HCT116 (cell line): ENCODE measurements at regions not wholly inside any gene's neighbourhood (a gene's known extent, or its start where the extent isn't known, plus 50 kb on each side); places are given as distances from the start of the nearest gene placed in this dataset.

Experiments used
- CTCF ChIP-seq, 3 experiments: fragments of 200-600 bp in 1 of 3; sonication (generic) in 1 of 3; IDR thresholded peaks in 2 of 3; conservative IDR thresholded peaks in 1 of 3; 2 replicates each; pipeline ENCODE4 v1.5.1; 2012 to 2017; ENCODE audit warnings: low read depth in 2 of 3, low read length in 2 of 3, antibody characterized with exemption in 1 of 3, borderline replicate concordance in 1 of 3, control low read depth in 1 of 3, mild to moderate bottlenecking in 1 of 3, mixed read lengths in 1 of 3, mixed run types in 1 of 3, moderate library complexity in 1 of 3; ENCODE audit not compliant: insufficient read depth in 1 of 3
- EGR1 ChIP-seq: IDR thresholded peaks from 2 replicates; pipeline ENCODE4 v1.6.1; 2012; ENCODE audit warnings: low read depth
- ELF1 ChIP-seq: IDR thresholded peaks from 2 replicates; pipeline ENCODE4 v1.6.1; 2012; ENCODE audit warnings: low read depth, borderline replicate concordance
- EZH2 ChIP-seq: fragments of 200-600 bp; sonication (generic); IDR thresholded peaks from 2 replicates; pipeline ENCODE4 v1.6.1; 2017; ENCODE audit warnings: antibody characterized with exemption, mixed run types
- JUND ChIP-seq: IDR thresholded peaks from 2 replicates; pipeline ENCODE4 v1.6.1; 2012
- POLR2A ChIP-seq: IDR thresholded peaks from 2 replicates; pipeline ENCODE4 v1.7.0; 2011; ENCODE audit warnings: borderline replicate concordance; ENCODE audit not compliant: insufficient read depth, insufficient read length; ENCODE audit errors: extremely low read depth
- POLR2AphosphoS5 ChIP-seq: IDR thresholded peaks from 2 replicates; pipeline ENCODE4 v1.6.1; 2011; ENCODE audit warnings: mild to moderate bottlenecking, low read depth, low read length, moderate library complexity
- TF ChIP-seq, protein P1 (sequence below): IDR thresholded peaks from 2 replicates; pipeline ENCODE4 v1.6.1; 2012; ENCODE audit warnings: low read depth
- TF ChIP-seq, protein P2 (sequence below): IDR thresholded peaks from 2 replicates; pipeline ENCODE4 v1.6.1; 2012

GRCh38 chr5:86129009-86129408 is 488.7 kb upstream of the COX7C start:
- TF ChIP-seq, protein P1, sequence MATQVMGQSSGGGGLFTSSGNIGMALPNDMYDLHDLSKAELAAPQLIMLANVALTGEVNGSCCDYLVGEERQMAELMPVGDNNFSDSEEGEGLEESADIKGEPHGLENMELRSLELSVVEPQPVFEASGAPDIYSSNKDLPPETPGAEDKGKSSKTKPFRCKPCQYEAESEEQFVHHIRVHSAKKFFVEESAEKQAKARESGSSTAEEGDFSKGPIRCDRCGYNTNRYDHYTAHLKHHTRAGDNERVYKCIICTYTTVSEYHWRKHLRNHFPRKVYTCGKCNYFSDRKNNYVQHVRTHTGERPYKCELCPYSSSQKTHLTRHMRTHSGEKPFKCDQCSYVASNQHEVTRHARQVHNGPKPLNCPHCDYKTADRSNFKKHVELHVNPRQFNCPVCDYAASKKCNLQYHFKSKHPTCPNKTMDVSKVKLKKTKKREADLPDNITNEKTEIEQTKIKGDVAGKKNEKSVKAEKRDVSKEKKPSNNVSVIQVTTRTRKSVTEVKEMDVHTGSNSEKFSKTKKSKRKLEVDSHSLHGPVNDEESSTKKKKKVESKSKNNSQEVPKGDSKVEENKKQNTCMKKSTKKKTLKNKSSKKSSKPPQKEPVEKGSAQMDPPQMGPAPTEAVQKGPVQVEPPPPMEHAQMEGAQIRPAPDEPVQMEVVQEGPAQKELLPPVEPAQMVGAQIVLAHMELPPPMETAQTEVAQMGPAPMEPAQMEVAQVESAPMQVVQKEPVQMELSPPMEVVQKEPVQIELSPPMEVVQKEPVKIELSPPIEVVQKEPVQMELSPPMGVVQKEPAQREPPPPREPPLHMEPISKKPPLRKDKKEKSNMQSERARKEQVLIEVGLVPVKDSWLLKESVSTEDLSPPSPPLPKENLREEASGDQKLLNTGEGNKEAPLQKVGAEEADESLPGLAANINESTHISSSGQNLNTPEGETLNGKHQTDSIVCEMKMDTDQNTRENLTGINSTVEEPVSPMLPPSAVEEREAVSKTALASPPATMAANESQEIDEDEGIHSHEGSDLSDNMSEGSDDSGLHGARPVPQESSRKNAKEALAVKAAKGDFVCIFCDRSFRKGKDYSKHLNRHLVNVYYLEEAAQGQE: no peak
- no peak for TF ChIP-seq JUND
- no peak for TF ChIP-seq POLR2A
- TF ChIP-seq EZH2: no peak
- no peak for TF ChIP-seq CTCF (IDR thresholded peaks at IDR 0.05 in 2 of 3, conservative IDR thresholded peaks at IDR 0.05 in 1 of 3; ENCODE audit: borderline replicate concordance in 1 of 3, insufficient read depth in 1 of 3, low read depth in 2 of 3, low read length in 2 of 3)
- no peak for TF ChIP-seq POLR2AphosphoS5
- TF ChIP-seq, protein P2, sequence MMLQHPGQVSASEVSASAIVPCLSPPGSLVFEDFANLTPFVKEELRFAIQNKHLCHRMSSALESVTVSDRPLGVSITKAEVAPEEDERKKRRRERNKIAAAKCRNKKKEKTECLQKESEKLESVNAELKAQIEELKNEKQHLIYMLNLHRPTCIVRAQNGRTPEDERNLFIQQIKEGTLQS: no peak
- no peak for TF ChIP-seq ELF1
- no peak for TF ChIP-seq EGR1
